ENCODE measurements at regions not wholly inside any gene's neighbourhood (a gene's known extent, or its start where the extent isn't known, plus 50 kb on each side); places are given as distances from the start of the nearest gene placed in this dataset.

- Histone ChIP-seq H3K27ac (replicated peaks) (no peak overlapping the region), H3K27me3 (ENCODE audit: insufficient read depth, poor library complexity, severe bottlenecking) (no peaks in the 10 kb centered on the region), H3K4me3 (replicated peaks; ENCODE audit: insufficient read depth, low read length) (no peak overlapping the region)
- TF ChIP-seq SPI1 (IDR thresholded peaks at IDR 0.05; ENCODE audit: borderline replicate concordance, low read depth), result no peak
- no peak for TF ChIP-seq CTCF (IDR thresholded peaks at IDR 0.05; ENCODE audit: insufficient read depth, low read length)
- TF ChIP-seq POLR2AphosphoS5 (IDR thresholded peaks at IDR 0.05; ENCODE audit: low read depth), result no peak
- no peak for DNase-seq (ENCODE audit: low read depth in 1 of 2, low spot score in 1 of 2)
Measured at GRCh38 chr4:66688674-66689073, 856.6 kb downstream of the CENPC start.

GRCh38 chr4:66687459-66687858, 857.8 kb downstream of the CENPC start:
- TF ChIP-seq SPI1 (IDR thresholded peaks at IDR 0.05; ENCODE audit: borderline replicate concordance, low read depth) (no peak), GABPA (IDR thresholded peaks at IDR 0.05; ENCODE audit: low read depth) (no peak), REST (IDR thresholded peaks at IDR 0.05; ENCODE audit: insufficient replicate concordance, low read depth) (no peak), POLR2AphosphoS5 (IDR thresholded peaks at IDR 0.05; ENCODE audit: low read depth) (no peak), CTCF (IDR thresholded peaks at IDR 0.05; ENCODE audit: insufficient read depth, low read length) (no peak)
- DNase-seq (ENCODE audit: low read depth in 1 of 2, low spot score in 1 of 2), result no peak
- Histone ChIP-seq H3K27ac (replicated peaks) (no peak overlapping the region), H3K27me3 (ENCODE audit: insufficient read depth, poor library complexity, severe bottlenecking) (no peaks in the 10 kb centered on the region), H3K4me3 (replicated peaks; ENCODE audit: insufficient read depth, low read length) (no peak overlapping the region)

DNA sequence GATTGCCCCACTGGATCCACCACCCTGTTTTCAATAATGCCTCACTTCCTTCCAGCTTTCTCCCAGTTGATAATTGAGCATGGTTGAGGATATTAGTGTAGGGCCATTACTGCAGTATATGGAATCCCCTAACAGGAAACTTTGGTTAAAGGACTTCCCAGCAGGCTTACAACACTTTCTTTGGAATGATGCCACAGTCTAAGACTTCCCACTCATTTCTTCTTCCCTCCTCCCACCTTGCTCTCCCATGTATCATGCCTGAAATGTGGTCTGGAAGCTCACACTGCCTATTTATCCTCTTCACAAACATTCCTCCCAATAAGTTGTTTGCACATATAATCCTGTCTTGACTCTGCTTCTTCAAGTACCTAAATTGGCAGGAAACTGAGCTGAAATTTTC, 863.3 kb downstream of the CENPC start:
- Histone ChIP-seq H3K27me3 (ENCODE audit: insufficient read depth, poor library complexity, severe bottlenecking) (no peaks in the 10 kb centered on the region), H3K4me3 (replicated peaks; ENCODE audit: insufficient read depth, low read length) (no peak overlapping the region), H3K27ac (replicated peaks) (no peak overlapping the region)
- DNase-seq (ENCODE audit: low read depth in 1 of 2, low spot score in 1 of 2), result no peak
- no peak for TF ChIP-seq POLR2AphosphoS5 (IDR thresholded peaks at IDR 0.05; ENCODE audit: low read depth)
- TF ChIP-seq CTCF (IDR thresholded peaks at IDR 0.05; ENCODE audit: insufficient read depth, low read length), result no peak
- TF ChIP-seq SPI1 (IDR thresholded peaks at IDR 0.05; ENCODE audit: borderline replicate concordance, low read depth), result no peak
- no peak for TF ChIP-seq REST (IDR thresholded peaks at IDR 0.05; ENCODE audit: insufficient replicate concordance, low read depth)
- TF ChIP-seq GABPA (IDR thresholded peaks at IDR 0.05; ENCODE audit: low read depth), result no peak

- Histone ChIP-seq H3K27ac (replicated peaks) (no peak overlapping the region), H3K27me3 (ENCODE audit: insufficient read depth, poor library complexity, severe bottlenecking) (no peaks in the 10 kb centered on the region), H3K4me3 (replicated peaks; ENCODE audit: insufficient read depth, low read length) (no peak overlapping the region)
- no peak for DNase-seq (ENCODE audit: low read depth in 1 of 2, low spot score in 1 of 2)
- no peak for TF ChIP-seq POLR2AphosphoS5 (IDR thresholded peaks at IDR 0.05; ENCODE audit: low read depth)
- no peak for TF ChIP-seq SPI1 (IDR thresholded peaks at IDR 0.05; ENCODE audit: borderline replicate concordance, low read depth)
- TF ChIP-seq GABPA (IDR thresholded peaks at IDR 0.05; ENCODE audit: low read depth), result no peak
Measured at GRCh38 chr4:66667249-66667648, 878.1 kb downstream of the CENPC start.

Measured in HL-60 (cell line).